Ishikawa (cell line): ENCODE measurements at regions not wholly inside any gene's neighbourhood (a gene's known extent, or its start where the extent isn't known, plus 50 kb on each side); places are given as distances from the start of the nearest gene placed in this dataset.

Source experiments
- CREB1 ChIP-seq: IDR thresholded peaks from 2 replicates; pipeline ENCODE4 v1.6.1; 2012; ENCODE audit warnings: low read depth
- EP300 ChIP-seq: IDR thresholded peaks from 2 replicates; pipeline ENCODE4 v1.6.1; 2012; ENCODE audit warnings: borderline replicate concordance
- TAF1 ChIP-seq: IDR thresholded peaks from 2 replicates; pipeline ENCODE4 v1.6.1; 2012; ENCODE audit warnings: low read depth, mild to moderate bottlenecking
- TF ChIP-seq, protein P1 (sequence below): IDR thresholded peaks from 2 replicates; pipeline ENCODE4 v1.6.1; 2012; ENCODE audit warnings: low read depth, mild to moderate bottlenecking
- TF ChIP-seq, protein P2 (sequence below): IDR thresholded peaks from 2 replicates; pipeline ENCODE4 v1.6.1; 2012

DNA sequence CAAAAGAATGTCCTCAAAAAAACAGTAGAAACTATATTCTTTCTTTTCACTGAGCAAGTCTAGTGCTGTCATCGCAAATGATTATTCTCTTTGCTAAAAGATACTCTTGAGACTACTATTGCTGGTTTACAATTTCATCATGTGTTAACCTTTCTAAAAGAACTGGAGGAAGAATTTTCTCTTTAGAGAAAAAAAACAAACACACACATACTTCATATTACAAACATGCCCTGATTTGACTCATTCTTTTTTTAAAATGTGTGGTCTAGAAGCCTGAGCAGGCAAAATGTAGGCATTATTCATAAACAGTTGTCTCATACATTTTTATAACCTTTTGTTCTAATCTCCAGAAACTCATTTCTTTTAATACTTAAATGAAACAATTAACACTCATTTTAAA is 60.6 kb upstream of the FAT4 start:
- TF ChIP-seq, protein P1, sequence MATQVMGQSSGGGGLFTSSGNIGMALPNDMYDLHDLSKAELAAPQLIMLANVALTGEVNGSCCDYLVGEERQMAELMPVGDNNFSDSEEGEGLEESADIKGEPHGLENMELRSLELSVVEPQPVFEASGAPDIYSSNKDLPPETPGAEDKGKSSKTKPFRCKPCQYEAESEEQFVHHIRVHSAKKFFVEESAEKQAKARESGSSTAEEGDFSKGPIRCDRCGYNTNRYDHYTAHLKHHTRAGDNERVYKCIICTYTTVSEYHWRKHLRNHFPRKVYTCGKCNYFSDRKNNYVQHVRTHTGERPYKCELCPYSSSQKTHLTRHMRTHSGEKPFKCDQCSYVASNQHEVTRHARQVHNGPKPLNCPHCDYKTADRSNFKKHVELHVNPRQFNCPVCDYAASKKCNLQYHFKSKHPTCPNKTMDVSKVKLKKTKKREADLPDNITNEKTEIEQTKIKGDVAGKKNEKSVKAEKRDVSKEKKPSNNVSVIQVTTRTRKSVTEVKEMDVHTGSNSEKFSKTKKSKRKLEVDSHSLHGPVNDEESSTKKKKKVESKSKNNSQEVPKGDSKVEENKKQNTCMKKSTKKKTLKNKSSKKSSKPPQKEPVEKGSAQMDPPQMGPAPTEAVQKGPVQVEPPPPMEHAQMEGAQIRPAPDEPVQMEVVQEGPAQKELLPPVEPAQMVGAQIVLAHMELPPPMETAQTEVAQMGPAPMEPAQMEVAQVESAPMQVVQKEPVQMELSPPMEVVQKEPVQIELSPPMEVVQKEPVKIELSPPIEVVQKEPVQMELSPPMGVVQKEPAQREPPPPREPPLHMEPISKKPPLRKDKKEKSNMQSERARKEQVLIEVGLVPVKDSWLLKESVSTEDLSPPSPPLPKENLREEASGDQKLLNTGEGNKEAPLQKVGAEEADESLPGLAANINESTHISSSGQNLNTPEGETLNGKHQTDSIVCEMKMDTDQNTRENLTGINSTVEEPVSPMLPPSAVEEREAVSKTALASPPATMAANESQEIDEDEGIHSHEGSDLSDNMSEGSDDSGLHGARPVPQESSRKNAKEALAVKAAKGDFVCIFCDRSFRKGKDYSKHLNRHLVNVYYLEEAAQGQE = no peak
- TF ChIP-seq, protein P2, sequence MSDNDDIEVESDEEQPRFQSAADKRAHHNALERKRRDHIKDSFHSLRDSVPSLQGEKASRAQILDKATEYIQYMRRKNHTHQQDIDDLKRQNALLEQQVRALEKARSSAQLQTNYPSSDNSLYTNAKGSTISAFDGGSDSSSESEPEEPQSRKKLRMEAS = no peak
- TF ChIP-seq EP300 = no peak
- no peak for TF ChIP-seq TAF1
- no peak for TF ChIP-seq CREB1
